IPS DF 19.7 (cell line): ENCODE measurements at regions not wholly inside any gene's neighbourhood (a gene's known extent, or its start where the extent isn't known, plus 50 kb on each side); places are given as distances from the start of the nearest gene placed in this dataset.
"Not testable (repeated sequence)": the region's sequence is repeated elsewhere in the genome, so short reads cannot be mapped to it uniquely, and the experiment has no call there.

Experiments used
- DNase-seq: peaks from one replicate; pipeline ENCODE4 v3.0.0-alpha.2; 2013; ENCODE audit warnings: low read depth, low spot score

DNA sequence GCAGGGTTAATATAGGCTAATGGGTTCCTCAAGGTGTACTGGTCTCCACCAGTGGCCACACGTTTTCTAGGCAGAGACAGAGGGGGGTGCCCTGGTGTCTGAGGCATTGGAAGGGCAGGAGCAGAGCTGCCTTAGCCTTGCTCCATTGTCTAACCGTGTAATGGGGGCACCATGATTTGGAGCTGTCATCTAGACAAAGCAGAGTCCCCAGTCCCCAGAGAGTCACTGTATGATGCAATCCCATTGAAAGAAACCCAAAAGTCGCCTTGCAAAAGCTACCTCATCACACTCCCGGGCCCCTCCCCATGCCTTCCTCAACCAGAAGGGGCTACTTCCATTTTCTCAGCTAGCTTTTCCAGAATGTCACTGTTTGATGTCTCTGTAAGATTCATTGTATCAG lies 487.1 kb downstream of the AACS start:
- no peak for DNase-seq

DNA sequence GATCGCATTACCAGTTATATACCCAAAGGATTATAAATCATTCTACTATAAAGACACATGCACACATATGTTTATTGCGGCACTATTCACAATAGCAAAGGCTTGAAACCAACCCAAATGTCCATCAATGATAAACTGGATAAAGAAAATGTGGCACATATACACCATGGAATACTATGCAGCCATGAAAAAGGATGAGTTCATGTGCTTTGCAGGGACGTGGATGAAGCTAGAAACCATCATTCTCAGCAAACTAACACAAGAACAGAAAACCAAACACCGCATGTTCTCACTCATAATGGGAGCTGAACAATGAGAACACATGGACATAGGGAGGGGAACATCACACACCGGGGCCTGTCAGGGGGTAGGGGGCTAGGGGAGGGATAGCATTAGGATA lies 495.8 kb downstream of the AACS start:
- not testable (repeated sequence) for DNase-seq

DNA sequence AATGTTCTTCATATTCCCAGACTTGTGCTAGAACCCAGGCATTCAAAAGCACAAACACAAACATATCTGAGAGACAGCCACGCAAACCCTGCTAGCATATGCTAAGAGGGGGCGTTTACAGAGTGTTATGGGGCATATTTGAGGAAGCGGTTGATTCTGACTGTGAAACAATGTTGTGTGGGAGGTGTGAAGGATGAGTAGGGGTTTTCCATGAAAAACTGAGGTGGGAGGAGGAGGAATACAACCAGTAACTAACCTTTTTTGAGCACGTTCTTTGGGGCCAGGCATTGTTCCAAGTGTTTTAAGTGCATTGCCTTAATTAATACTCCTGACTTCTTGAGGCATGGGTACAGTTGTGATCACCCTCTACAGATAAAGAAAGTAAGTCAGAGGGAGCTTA lies 499.5 kb downstream of the AACS start:
- no peak for DNase-seq

GRCh38 chr12:125567581-125567980 lies 502.3 kb downstream of the AACS start:
- DNase-seq, result no peak

GRCh38 chr12:125568306-125568705 lies 503.1 kb downstream of the AACS start:
- DNase-seq, result no peak

GRCh38 chr12:125573271-125573670 lies 508.0 kb downstream of the AACS start:
- DNase-seq, result no peak

DNA sequence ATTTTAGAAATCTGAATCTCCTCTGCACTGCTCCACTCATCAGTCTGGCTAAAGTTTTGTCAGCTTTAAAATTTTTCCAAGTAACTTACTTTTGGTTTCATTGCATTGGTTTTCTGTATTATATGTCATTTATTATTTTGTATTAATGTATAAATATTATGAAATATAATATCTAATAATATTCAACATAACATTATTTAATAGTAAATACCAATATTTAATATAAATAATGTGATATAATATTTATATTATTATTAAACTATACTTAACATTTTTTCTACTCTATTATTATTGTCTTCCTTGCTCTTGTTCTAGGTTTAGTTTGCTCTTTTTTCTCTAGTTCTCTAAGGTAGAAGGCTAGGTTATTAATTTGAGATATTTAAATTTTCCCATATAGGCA lies 512.1 kb downstream of the AACS start:
- DNase-seq, result no peak

DNA sequence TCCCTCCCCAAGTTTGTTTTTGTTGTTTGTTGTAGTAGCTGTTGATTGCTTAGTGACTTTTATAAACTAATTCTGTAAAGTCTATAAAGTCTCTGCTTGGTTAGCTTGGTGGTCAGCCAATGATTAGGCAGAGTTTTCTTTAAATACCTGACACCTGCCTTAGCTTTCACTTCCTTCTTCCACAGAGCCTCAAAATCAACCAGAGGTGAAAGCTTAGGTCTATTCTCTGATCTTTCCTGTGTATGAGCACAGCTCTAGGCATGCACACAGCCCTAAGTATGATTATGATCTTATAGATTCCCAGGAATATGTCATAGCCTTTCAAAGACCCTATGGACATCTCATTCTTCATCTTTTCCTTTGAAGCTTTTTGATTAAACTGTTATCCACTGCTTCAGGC lies 514.7 kb downstream of the AACS start:
- DNase-seq, result no peak

DNA sequence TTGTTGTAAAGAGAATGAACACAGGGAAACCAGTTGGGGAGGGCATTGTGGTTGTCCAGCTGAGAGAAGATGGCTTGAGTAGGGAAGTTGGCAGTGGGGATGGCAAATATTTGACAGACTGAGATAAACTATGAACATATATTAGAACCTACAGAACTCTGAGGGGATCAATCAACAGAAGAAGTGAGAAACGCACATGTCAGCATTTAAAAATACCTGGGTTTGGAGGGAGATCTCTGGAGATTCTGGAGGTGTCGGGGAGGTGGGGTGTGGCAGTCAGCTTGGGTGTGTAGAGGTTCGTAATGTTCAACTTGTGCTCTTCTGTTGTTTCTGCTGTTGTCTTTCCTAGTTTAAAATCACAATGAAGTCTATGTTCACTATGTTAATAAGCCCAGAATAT lies 517.8 kb downstream of the AACS start:
- DNase-seq, result no peak

DNA sequence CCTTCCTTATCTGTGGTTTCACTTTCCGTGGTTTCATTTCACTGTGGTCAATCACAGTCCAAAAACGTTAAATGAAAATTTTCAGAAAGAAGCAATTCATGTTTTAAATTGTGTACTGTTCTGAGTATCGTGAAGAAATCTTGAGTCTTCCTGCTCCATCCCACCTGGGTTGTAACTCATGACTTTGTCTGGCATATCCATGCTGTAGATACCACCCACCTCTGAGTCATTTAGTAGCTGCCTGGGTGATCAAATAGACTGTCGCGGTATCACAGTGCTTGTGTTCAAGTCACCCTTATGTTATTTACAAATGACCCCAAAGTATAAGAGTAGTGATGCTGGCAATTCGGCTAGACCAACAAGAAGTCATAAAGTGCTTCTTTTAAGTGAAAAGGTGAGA lies 521.2 kb downstream of the AACS start:
- DNase-seq, result no peak

- no peak for DNase-seq
Measured at GRCh38 chr12:125593269-125593668, 528.0 kb downstream of the AACS start.

DNA sequence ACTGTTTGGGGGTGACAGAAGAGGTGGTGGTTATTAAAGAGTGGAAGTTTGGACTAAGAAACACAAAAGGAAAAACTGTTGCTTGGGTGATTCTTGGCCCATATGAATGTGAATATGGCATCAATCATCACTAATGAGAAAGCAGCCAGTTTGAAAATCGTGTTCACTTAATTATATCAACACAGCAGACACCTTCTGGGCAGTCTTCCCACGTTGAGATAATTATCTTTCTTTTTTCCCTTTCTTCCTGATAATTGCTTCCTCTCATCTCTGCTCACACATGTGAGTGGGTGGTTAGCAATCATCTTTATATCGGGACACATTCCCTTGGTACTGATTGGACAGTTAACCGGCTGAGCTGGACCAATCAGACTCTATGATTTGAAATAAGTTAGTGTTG lies 539.7 kb downstream of the AACS start:
- no peak for DNase-seq

GRCh38 chr12:125606312-125606711 lies 541.1 kb downstream of the AACS start:
- DNase-seq, result no peak

GRCh38 chr12:125610292-125610691 lies 545.1 kb downstream of the AACS start:
- no peak for DNase-seq

- no peak for DNase-seq
Measured at GRCh38 chr12:125610971-125611370, 545.7 kb downstream of the AACS start.

GRCh38 chr12:125614058-125614457 lies 548.8 kb downstream of the AACS start:
- DNase-seq, result no peak

DNA sequence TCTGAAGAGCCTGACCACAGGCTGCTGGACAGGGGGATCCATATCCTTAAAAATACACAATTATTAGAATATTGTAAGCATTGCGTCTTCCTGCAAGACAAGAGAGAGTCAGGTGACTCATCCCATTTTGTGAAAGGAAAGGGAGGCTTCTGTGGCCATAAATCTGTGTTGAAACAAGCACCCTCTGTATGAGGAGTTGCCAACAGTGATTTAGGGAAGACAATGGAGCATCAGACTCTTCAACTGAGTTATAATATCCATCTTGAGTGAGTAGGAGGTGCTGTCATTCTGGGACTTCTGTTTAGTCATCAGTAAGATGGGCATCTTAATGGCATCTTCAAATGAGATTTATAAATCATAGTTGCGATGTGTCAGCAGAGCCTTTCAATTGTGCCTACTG lies 554.5 kb downstream of the AACS start:
- DNase-seq, result no peak

DNA sequence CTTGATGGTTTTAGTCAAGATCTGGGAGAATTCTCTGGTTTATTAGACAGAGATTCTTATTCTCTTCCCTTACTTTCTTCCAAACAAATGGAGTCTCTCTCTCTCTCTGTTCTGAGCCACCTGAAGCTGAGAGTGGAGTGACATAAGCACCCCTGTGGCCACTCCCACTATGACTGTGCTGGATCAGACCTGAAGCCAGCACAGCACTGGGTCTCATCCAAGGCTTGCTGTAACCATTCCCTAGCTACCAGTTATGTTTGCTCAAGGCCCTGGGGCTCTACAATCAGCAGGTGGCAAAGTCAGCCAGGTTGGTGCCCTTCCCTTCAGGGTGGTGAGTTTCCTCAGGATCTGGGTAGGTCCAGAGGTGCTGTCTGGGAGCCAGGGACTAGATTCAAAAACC lies 568.5 kb downstream of the AACS start:
- DNase-seq, result no peak

DNA sequence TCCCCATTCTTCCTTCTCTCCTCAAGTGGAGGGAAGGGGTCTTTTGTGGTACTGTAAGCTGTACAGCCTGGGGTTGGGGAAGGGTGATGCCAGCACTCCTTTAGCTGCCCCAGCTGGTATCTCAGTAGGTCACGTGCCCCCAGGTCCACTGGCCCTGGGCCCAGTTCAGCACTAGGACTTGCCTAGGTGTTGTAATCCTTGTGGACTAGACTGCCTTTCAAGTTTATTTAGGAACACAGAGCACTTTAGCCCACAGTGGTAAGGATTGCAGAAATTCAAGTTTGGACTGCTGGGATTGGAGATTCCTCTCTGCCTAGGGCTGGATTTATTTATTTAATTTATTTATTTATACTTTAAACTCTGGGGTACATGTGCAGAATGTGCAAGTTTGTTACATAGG lies 569.6 kb downstream of the AACS start:
- DNase-seq, result no peak

- no peak for DNase-seq
Measured at GRCh38 chr12:125639826-125640225, 574.6 kb downstream of the AACS start.

DNA sequence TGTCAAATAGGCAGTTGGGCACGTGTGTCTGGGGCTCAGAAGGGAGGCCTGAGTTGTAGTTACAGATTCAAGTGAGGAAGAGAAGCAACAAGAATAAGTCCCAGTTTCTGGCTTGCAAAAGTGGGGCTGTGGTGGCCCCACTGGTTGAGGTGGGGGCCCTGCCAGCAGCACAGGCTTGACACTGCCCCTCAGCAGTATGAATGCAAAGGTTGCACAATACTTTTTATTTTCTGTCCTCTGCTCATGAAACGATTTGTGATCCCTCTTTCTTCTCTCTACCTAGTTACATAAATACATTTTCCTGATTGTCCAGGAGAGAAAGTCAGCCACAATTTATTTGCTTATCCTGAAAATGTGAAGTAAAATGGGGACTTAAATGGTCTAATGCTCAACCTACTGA lies 577.8 kb downstream of the AACS start:
- no peak for DNase-seq

GRCh38 chr12:125645724-125646123 lies 580.5 kb downstream of the AACS start:
- DNase-seq, result no peak

DNA sequence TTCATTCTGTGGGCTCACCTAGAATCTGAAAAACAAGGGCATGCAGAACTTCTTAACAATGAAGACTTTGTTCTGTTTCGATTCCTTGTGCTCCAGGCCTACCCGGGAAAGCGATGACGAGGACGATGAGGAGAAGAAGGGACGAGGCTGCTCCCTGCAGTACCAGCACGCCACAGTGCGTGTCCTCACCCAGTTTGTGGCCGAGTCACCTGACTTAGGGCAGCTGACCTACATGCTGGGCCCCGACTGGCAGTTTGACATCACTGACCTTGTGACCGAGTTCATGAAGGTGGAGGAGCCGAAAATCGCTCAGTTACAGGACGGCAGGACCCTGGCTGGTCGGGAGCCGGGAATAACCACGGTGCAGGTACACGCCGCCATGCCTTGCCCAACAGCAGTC lies 585.4 kb downstream of the AACS start:
- DNase-seq, result no peak

- no peak for DNase-seq
Measured at GRCh38 chr12:125651625-125652024, 586.4 kb downstream of the AACS start.

DNA sequence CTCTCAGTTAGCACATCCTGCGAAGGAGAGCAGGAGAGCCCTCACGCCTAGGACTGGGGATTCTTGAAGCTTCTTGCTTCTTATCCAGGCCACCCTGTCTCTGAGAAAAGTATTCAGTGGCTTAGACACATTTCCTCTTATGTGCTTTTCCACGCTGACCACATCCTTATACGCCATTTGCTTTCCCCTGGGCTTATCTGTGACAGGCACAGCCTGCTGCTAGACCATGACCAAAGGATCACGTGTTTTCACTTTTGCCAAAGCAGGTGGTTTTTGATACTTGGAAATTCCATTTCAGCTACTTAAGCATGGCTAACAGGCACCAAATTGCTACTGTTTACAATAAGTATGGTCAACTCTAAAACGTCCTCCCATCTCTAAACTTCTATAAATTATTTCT lies 587.4 kb downstream of the AACS start:
- DNase-seq, result no peak
